ENCODE measurements at regions not wholly inside any gene's neighbourhood (a gene's known extent, or its start where the extent isn't known, plus 50 kb on each side); places are given as distances from the start of the nearest gene placed in this dataset.

- no peak for TF ChIP-seq CTCF (IDR thresholded peaks at IDR 0.05; ENCODE audit: low read depth, low read length, poor library complexity, severe bottlenecking)
- no peak for TF ChIP-seq EZH2phosphoT487 (IDR thresholded peaks at IDR 0.05; ENCODE audit: borderline replicate concordance, low read length)
Measured at GRCh38 chr21:27369234-27369633, 402.3 kb upstream of the ADAMTS5 start.
